ENCODE measurements at regions not wholly inside any gene's neighbourhood (a gene's known extent, or its start where the extent isn't known, plus 50 kb on each side); places are given as distances from the start of the nearest gene placed in this dataset.
A peak's percentile ranks its signal among the peaks of the same experiment; 100 is the strongest.

DNA sequence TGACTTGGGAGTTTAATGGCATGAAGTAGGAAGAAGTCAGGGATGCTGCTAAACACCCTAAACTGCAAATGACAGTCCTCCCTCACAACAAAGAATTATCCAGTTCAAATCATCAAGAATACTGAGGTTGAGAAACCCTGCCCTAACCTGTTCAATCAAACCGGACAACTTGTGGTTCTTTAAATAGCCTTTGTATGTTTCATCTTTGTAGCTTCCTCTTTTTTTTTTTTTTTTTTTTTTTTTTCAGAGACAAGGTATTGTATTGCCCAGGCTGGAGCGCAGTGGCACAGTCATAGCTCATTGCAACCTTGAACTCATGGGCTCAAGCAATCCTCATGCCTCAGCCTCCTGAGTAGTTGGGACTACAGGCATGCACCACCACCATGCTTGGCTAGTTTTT is 52.5 kb upstream of the TTC29 start:
- DNase-seq (ENCODE audit: low read depth in 3 of 3) = no peak

DNA sequence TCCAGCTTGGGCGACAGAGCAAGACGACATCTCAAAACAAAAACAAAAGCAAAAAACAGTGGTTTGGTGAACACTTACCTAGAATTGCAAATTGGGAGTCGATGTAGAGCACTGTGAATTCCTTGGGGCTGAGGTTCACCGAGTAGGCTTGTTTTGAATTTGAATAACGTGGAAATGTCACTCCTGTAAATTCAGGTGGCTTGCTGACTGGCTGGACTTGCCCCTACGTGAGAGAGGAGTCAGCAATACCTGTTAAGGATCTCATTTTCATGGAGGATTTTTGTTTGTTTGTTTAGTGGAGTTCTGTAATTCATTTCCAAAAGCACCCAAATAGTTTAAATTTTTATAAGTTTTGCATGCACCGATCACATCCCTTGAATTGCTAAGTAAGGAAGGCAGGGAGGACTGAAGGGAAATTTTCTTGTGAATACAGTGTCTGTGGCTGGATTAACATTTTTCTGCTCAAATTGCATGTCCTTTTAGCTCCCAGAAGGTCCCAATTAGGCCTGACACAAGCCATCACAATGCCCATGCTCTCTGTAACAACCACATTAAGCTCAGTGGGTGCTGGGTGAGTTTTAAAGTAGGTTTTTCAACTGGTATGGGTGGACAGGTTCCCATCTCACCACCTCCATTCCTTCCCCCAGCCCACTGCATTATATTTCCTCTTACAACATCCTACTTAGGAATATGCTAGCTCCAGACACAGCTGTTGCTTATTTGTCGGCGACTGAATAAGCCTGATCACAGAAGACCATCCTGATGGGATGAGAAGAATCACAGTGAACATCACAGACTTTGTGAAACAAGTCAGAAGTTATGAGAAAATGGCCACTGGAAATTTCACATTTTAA is 58.5 kb upstream of the TTC29 start:
- no peak for DNase-seq (ENCODE audit: low read depth in 3 of 3)

DNA sequence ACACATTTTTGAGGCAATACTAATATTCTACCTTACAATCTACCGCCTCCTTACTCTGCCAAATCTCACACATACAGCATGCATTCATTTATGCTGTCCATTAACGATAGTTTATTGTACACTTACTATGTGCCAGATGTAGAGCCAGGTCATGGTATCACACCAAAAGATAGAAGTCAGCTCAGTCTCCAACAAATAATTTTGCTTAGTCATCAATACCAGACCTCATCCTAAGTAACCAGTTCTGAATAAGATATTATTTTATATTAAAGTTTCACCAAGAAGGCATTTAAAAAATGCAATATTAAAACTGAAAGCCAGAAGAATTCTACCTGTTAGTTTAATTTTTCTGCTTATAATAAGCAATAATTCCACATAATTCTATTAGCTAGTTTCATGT is 60.6 kb upstream of the TTC29 start:
- no peak for DNase-seq (ENCODE audit: low read depth in 3 of 3)

DNA sequence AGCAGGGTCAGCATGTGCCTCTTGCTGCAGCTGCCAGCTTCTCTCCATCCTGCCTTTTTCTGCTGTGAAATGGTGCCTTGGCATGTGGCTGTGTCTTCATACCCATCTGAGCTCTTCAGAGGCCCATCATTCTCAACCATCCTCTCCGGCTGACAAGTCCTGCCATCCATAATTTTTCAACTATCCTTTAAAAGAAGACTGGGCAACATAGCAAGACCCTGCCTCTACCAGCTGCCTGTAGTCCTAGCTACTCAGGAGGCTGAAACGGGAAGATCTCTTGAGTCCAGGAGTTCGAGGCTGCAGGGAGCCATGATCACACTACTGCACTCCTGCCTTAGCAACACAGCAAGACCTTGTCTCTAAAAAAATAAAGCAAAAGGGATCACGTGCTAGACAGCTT is 64.2 kb upstream of the TTC29 start:
- no peak for DNase-seq (ENCODE audit: low read depth in 3 of 3)

DNA sequence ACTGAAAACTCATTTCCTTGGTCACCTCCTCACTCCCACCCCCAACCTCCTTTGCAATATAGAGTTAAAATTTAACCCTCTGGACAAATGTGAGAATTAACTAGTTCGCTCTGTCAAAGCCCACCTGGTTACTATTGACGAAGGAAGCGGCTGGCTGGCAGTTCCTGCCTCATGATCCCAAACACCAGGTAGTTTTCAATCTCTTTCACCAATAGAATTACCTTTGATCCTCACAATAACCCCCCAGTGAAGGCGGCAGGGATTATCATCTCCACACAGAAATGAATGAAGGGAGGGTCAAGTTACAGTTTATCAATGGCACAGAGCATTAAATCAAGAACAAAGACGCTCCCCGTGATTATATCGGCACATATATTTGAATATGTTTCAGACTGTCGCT is 65.7 kb upstream of the TTC29 start:
- DNase-seq (ENCODE audit: low read depth in 3 of 3) = no peak

DNA sequence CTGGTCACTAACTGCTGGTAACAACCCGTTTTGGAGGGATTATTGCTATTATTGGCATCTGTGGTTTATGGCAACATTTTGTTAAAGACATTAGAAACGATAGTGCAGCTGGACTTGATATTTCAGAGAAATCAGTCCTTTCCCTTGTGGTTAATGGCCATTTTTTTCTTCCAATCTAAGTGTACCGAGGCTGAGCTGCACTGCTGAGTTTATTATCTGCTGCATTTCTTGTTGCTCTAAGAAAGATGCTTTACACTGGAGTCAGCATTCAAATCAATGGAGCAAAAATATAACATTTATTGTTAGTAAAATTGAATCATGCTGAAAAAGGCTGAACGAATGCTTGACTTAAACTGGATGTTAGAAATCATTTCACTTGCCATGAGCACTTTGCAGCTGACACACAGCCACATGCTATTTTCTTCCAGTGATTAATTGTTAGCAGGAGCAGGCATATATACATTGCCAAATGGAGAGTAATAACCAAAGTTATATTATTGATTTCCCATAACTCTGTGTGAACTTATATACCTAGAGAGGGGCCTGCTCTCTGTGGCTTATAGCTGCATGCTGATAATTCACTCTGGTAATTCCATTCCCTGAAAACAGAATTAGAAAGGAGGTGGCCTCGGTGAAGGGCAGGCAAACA is 66.5 kb upstream of the TTC29 start:
- DNase-seq (ENCODE audit: low read depth in 3 of 3) = no peak

DNA sequence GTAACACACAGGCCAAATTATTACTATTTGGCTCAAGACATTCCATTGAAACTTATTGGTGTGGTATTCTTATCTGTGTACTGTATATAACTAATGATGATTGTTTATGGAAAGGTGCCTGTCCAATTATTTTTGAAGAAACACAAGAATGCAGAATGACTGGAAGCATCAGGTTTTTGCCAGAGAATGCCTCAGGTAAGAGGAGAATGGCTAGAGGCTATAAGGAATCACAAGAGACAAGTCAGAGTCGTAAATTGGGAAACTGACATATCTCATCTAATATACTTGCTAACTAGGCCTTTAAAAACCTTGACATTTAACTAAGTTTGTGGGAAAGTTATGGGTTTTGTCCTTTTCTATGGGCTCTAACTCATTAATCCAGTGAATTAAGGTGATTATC is 69.3 kb upstream of the TTC29 start:
- no peak for DNase-seq (ENCODE audit: low read depth in 3 of 3)

DNA sequence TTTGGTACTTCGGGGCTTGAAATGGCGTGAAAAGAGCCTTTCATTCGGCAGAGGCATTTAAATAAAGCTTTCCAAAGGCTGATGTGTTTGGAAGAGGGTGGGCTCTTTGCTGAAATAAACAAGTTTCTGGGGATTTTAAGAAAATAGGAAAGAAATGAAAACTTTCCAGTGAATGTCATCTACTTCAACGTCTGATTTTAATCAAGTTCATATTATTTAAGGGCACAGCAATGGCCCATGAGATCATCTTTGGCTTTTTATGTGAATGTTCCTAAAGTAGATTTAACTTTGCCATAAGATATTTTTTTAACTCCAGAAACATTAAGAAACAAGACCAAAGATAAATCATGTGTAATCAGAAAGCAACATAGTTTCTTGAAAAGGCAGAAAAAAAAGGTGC is 69.8 kb upstream of the TTC29 start:
- DNase-seq (ENCODE audit: low read depth in 3 of 3) = no peak

DNA sequence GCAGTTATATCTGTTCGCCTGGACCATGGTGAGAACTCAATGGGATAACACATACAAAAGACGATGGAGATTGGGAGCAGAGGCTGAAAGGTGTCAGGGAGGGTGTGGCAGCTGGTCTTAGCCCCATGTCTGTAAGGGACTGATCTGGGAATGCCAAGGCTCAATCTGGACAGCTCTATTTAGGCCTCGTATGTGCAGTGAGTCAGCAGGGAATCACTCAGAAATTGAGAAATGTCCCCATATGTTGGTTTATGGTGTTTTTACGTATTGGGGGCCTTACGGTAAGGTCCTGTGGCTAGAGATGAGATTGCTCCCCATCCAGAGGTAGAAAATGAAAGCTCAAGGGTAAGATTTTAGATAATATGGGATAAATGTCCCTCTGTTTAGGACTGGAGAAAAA is 71.4 kb upstream of the TTC29 start:
- no peak for DNase-seq (ENCODE audit: low read depth in 3 of 3)

DNA sequence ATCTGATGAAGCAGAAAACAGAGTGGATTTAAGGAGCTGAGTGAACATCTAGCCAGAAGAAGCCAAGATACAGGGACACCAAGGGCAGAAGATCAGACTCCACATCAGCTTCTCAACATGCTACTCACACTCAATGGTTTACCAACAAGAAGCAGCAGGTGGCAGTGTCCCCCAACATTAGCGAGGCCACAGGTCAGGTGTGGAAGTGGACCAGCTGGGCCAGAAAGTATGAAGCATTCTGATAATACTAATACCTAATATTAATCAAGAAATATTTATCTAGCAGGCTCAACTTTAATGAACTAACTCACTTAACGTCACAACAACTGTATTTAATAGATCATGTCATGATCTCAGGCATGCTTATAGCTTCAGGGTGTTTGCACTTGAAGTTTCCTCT is 73.4 kb upstream of the TTC29 start:
- peak in 2 of 3 experiments; percentile 3 to 17 for DNase-seq (ENCODE audit: low read depth in 3 of 3)

DNA sequence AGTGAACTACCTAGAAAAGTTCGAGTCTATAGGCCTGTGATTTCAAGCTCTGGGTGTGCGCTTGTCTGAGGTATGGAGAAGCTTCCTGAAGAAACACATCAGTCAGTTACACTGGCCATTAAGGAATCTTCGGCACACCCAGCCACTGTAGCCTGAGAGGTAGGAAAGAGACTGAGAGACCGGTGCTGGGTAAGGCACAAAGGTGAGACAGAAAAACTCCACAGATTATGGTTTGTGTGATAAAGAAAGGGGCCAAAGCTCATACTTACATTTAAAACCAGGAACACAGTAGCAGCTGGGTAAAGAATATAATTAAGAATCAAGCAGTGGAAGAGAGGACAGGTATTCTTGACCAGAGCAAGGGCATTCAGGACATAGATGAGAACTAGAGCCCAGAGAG is 74.8 kb upstream of the TTC29 start:
- DNase-seq (ENCODE audit: low read depth in 3 of 3) = no peak

DNA sequence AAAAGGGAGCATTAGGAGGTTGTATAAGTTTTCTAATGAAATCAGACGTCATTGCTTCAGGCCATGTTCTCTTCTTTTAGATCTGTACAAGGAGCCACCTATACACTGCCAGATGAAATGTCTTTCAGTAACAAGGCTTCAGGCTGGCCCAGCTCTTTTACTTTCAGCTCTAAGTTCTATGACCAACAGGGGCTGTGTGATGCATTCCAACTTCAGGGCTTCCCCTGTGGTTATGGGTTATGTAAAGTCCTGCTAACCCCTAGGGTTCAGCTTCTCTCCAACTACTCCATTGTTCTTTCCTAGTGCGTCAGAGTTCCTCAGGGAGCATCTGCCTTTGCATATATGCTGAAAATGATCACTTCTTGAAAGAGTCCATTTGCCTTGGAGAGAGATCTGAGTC is 79.4 kb upstream of the TTC29 start:
- DNase-seq (ENCODE audit: low read depth in 3 of 3) = no peak

DNA sequence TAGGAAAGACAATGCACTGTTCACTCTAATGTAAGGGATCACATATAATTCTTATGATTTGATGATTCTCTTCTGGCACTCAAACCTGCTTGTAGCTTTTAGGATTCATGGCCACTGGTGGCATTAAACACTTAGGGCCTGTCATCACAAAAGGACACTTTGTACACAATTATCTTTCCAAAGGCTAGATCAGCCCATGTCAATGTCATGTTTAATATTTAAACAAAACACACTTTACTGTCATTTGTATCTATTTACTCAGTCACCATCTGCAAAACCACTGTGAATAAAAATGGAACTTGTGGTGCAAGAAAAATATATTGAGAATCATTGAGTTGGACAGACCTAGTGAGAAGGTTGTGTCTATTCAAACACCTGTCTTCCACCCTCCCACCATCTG is 83.6 kb upstream of the TTC29 start:
- no peak for DNase-seq (ENCODE audit: low read depth in 3 of 3)

DNA sequence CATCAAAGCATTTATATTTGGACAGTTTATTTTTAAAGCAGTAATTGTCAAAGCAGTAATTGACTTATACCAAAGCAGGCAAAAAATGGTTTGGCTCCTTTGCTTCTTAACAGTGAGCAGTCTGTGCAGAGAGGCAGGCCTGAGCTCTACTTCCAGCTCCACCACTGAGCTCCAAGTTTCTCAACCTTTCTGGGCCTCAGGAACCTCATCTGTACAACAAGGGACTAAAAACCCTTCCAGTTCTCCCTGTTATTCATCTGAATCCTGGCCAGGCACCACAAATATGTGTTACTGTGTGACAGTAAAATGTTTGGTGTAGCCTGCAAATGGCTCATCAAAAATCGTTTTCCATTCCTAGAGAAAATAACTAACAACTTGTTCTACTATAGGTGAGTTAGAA is 88.7 kb upstream of the TTC29 start:
- DNase-seq (ENCODE audit: low read depth in 3 of 3) = no peak

DNA sequence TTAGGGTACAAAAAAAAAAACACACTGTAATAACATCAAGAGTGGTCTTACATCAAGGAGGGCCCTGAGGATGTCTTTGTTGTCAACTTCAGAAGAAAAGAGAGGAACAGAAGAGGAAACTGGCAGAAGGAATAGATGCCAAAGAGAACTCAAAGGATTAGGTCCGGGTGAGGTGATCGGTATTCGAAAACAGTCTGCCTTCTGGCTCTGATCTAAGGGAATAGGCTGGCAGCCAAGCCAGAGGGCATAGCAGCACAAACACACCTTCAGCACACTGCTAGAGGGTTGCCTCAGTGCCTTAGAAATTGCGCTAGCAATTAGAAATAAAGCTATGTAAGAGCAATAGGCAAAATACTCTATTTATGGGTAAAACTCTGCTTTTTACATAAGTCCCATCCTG is 91.4 kb upstream of the TTC29 start:
- no peak for DNase-seq (ENCODE audit: low read depth in 3 of 3)

DNA sequence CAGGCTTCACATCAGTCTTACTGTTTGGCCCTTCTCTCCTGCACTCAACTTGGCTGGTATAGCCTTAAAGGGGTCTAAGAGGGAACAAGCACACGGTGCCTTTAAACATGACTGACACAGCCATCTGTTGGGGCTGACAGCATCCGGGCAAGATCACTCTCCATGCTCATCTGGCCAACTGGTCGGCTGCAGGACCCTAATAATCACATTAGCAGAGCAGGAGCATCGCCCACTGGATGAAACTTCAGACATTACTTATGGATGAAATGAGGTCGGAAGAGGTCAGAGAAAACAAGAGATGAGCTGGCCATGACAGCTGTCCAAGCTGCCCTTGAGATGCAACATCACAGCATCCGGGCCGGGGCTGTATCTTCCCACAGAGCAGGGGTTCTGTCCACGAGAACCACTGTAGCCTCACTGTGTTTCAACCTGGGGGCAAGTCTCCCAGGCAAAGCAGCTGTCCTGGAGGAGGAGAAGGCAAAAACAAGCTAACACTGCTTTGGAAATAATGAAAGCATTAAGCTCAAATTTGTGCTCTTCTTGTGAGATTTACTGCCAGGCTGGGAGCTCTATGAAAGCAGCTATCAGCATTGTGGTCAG is 94.4 kb upstream of the TTC29 start:
- no peak for DNase-seq (ENCODE audit: low read depth in 3 of 3)

DNA sequence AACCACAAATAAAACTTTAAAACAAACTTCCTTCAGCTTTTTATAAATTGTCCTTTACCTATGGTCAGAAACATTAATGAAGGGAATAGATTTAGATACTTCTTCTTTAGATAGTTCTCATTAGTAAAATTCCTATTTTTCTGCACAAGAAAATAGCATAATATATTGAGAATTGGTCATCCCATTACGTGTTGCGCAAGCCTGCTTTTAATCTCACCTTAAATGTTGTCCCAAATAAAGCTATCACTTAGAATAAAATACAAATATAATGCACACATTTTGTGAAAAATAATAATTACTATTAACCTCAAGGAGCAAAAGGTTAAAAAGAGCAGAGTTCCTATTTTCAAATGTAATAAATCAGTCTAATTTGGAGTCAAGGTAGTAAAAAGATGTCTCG is 95.2 kb upstream of the TTC29 start:
- DNase-seq (ENCODE audit: low read depth in 3 of 3) = no peak

DNA sequence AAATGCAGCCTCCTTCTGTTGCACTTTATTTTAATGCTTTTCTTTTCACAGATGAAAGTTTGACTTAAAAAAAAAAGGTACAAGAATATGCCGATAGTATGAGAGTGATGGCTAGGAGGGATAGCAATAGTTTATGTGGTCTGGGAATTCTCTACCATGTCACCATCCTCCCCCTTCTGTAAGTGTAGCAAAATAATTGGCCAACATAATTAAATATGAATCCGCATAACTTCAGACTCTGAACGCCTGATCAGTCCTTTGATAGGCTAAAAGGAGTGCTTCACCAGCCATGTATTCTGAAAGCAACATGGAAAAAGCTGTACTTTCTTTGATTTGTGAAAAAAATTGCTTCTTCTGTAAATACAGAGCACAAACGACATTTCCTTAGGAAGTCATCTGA is 95.7 kb upstream of the TTC29 start:
- DNase-seq (ENCODE audit: low read depth in 3 of 3) = no peak

DNA sequence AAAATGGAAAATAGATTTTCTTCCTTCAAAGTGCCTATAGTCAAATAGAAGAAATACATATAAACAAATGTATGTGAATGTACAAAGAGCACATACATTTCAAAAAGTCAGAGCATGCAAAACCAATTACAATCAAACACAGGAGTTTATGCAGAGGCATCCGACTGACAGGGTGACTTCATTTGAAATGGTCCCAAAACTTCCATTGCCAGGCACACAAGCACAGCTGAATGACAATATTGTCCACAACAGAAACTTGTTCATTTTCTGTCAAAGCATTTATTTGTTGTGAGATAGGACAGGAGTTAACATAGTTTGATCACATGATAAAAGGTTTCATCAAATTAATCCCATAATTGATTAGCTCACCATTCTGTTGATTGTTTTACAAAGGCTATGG is 96.4 kb upstream of the TTC29 start:
- DNase-seq (ENCODE audit: low read depth in 3 of 3) = no peak

DNA sequence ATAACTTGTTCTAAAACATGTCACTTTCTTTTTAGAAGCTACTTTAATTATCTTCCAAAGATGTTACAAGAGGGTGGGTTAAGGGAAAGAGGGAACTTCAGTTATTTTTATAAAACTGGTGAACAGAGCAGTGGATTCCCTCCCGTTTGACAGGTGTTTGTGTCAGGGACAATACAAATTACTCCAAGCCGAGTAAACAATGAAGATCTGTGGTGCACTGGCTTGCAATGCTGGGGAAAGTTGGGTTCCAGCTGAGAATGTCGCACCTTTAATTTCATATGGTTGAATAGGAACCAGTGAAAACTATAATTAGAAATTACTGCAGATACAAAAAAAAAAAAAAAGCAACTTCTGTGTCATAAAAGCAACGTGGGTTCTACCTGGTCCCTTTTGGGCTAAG is 98.6 kb upstream of the TTC29 start:
- DNase-seq (ENCODE audit: low read depth in 3 of 3) = no peak

DNA sequence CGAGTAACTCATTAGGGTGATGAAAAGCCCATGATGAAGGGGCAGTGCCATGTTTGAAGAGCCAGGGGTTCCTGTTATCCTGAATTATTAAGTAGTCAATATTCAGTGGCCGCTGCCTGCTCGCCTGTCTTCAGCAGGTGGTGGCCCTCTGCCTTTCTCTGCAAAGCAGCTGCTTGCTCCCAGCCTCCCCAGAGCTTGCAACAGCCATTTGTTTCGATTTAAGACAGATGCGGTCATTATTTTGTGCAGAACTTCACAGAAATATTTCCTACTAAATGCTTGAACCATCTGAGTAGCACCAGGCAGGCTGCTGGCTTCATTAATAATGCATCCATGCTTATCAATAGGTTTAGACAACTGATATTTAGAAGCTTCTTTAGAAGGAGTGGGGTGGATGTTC is 104.3 kb upstream of the TTC29 start:
- no peak for DNase-seq (ENCODE audit: low read depth in 3 of 3)

DNA sequence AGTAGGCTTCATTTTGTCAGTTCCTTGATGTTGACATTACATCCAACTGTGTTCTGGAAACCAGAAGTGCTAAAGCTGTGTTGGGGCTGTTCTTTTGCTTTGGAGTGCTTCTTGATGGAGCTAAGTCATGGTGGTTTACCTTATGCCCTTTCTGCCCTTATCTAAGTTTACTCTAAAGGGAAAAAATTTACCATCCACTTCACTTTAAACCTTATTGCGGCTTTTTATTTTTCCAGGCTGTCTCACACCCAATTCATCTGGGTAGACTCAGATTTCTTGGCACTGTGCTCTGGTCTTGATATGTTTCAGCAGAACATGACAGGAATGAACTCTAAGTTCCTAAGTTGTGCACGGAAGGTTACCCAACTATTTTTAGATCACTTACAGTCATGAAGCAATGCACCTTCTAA is 104.7 kb upstream of the TTC29 start:
- no peak for DNase-seq (ENCODE audit: low read depth in 3 of 3)

DNA sequence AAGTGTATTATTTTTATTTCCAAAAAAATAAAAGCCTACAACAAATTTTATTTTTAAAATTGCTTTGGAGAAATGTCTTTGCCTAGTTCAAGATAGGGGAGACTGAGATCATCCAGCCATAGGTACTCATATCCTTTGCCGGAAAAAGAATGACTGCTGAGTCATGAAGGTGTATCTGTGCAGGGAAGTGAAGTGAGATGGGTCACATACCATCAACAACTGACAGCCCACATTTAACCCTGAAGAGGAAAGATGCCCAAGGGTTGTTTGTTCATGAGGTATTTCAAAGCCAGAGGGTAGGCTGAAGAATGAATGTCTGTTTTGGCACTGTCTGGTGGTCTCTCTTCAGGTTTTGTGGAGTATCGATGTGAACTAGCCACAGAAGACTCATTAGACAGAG is 106.7 kb upstream of the TTC29 start:
- no peak for DNase-seq (ENCODE audit: low read depth in 3 of 3)
